HCT116 (cell line): ENCODE measurements at regions not wholly inside any gene's neighbourhood (a gene's known extent, or its start where the extent isn't known, plus 50 kb on each side); places are given as distances from the start of the nearest gene placed in this dataset.

Source experiments
- ATAC-seq: fragments of 200-7000 bp; cut with Tn5 transposase; 2 replicates; pipeline ENCODE4 v1.9.1; 2020; ENCODE audit warnings: mild to moderate bottlenecking, moderate library complexity
- BruUV-seq: library from RNA; stranded (reverse); fragments of 400-500 nt; replicated peaks from 2 replicates; lab custom pipeline; 2021; lab: Mats Ljungman, UMichigan
- CTCF ChIA-PET: fragments of 300-600 bp; sonication (Branson Sonifier 250); formaldehyde crosslinking; loops from one replicate; lab custom pipeline; 2021; ENCODE audit warnings: antibody characterized with exemption; lab: Charles Lee
- POLR2A ChIA-PET: fragments of 300-600, 350-600 bp; sonication (Branson Sonifier 250); formaldehyde crosslinking; loops from one replicate; lab custom pipeline; 2021; ENCODE audit warnings: antibody characterized with exemption; lab: Charles Lee
- RAD21 ChIA-PET, 2 experiments: fragments of 300-600 bp; sonication (Branson Sonifier 250); formaldehyde crosslinking; loops; one replicate each; lab custom pipeline; 2023; ENCODE audit warnings: low total read pairs in 2 of 2; ENCODE audit not compliant: uncharacterized antibody in 2 of 2, unreplicated experiment in 2 of 2, low non-redundant PET in 1 of 2; lab: Charles Lee
- DNase-seq: peaks from one replicate; pipeline ENCODE4 v3.0.0-alpha.2; 2010; ENCODE audit warnings: low read depth, low spot score
- H2AFZ ChIP-seq: fragments of 200-600 bp; shearing (Covaris generic), sonication (generic); 2 replicates; pipeline ENCODE4 v1.6.1; 2017; ENCODE audit warnings: low read depth, mixed run types, mixed read lengths, antibody characterized with exemption, low read length; ENCODE audit not compliant: poor library complexity, severe bottlenecking
- H3K27ac ChIP-seq: 2 replicates; pipeline ENCODE4 v1.5.1; 2012; ENCODE audit warnings: low read depth, low read length
- H3K27me3 ChIP-seq: fragments of 200-600 bp; sonication (generic); 2 replicates; pipeline ENCODE4 v1.6.1; 2016; ENCODE audit warnings: mixed run types, low read length, mixed read lengths; ENCODE audit not compliant: insufficient read depth
- H3K36me3 ChIP-seq, 2 experiments: fragments of 200-500 bp in 1 of 2; fragments of 200-600 bp in 1 of 2; sonication (Bioruptor generic) in 1 of 2; sonication (generic) in 1 of 2; 2 replicates each; pipeline versions ENCODE4 v1.5.1 to v1.6.1; 2014 to 2016; ENCODE audit warnings: low read length in 2 of 2, inconsistent platforms in 1 of 2, mixed read lengths in 1 of 2, mixed run types in 1 of 2; ENCODE audit not compliant: insufficient read depth in 2 of 2, control insufficient read depth in 1 of 2
- H3K4me1 ChIP-seq, 2 experiments: fragments of 200-600 bp in 1 of 2; sonication (generic) in 1 of 2; 2 replicates each; pipeline versions ENCODE4 v1.5.1 to v1.6.1; 2012 to 2017; ENCODE audit warnings: low read length in 2 of 2, inconsistent platforms in 1 of 2, mild to moderate bottlenecking in 1 of 2, mixed read lengths in 1 of 2, mixed run types in 1 of 2, moderate library complexity in 1 of 2; ENCODE audit not compliant: insufficient read depth in 2 of 2, control insufficient read depth in 1 of 2
- H3K4me2 ChIP-seq: fragments of 200-600 bp; sonication (generic); 2 replicates; pipeline ENCODE4 v1.6.1; 2017; ENCODE audit warnings: mixed run types, low read length, mixed read lengths
- H3K4me3 ChIP-seq, 2 experiments: fragments of 200-600 bp in 1 of 2; sonication (generic) in 1 of 2; replicated peaks in 1 of 2; 2 replicates each; pipeline ENCODE4 v1.5.1; 2011 to 2016; ENCODE audit warnings: low read length in 2 of 2, control low read depth in 1 of 2, low read depth in 1 of 2, mild to moderate bottlenecking in 1 of 2, mixed read lengths in 1 of 2, mixed run types in 1 of 2
- H3K79me2 ChIP-seq: fragments of 200-600 bp; sonication (generic); 2 replicates; pipeline ENCODE4 v1.6.1; 2017; ENCODE audit warnings: mild to moderate bottlenecking, mixed run types, low read length, moderate library complexity, mixed read lengths; ENCODE audit not compliant: insufficient read depth
- H3K9ac ChIP-seq: fragments of 200-600 bp; sonication (generic); 2 replicates; pipeline ENCODE4 v1.6.1; 2016; ENCODE audit warnings: low read length, mixed read lengths
- H3K9me2 ChIP-seq: fragments of 200-600 bp; sonication (generic), shearing (Covaris generic); 2 replicates; pipeline ENCODE4 v1.6.1; 2017; ENCODE audit warnings: mixed run types, mild to moderate bottlenecking, moderate library complexity; ENCODE audit not compliant: insufficient read depth
- H3K9me3 ChIP-seq, 2 experiments: fragments of 200-500 bp in 1 of 2; fragments of 200-600 bp in 1 of 2; sonication (Bioruptor generic) in 1 of 2; sonication (generic) in 1 of 2; 2 replicates each; pipeline ENCODE4 v1.6.1; 2014 to 2017; ENCODE audit warnings: low read length in 2 of 2, mixed read lengths in 2 of 2, inconsistent platforms in 1 of 2, low read depth in 1 of 2, mild to moderate bottlenecking in 1 of 2, mixed run types in 1 of 2, moderate library complexity in 1 of 2; ENCODE audit not compliant: control insufficient read depth in 1 of 2, insufficient read depth in 1 of 2
- H4K20me1 ChIP-seq: fragments of 200-600 bp; sonication (generic), shearing (Covaris generic); 2 replicates; pipeline ENCODE4 v1.6.1; 2017; ENCODE audit warnings: mixed run types, mild to moderate bottlenecking, moderate library complexity; ENCODE audit not compliant: insufficient read depth
- CBX3 ChIP-seq: IDR thresholded peaks from 2 replicates; pipeline ENCODE4 v1.6.1; 2012; ENCODE audit warnings: low read depth
- ELF1 ChIP-seq: IDR thresholded peaks from 2 replicates; pipeline ENCODE4 v1.6.1; 2012; ENCODE audit warnings: low read depth, borderline replicate concordance
- EZH2 ChIP-seq: fragments of 200-600 bp; sonication (generic); IDR thresholded peaks from 2 replicates; pipeline ENCODE4 v1.6.1; 2017; ENCODE audit warnings: antibody characterized with exemption, mixed run types
- EZH2phosphoT487 ChIP-seq: fragments of 200-600 bp; IDR thresholded peaks from 2 replicates; pipeline ENCODE4 v1.6.1; 2018; ENCODE audit warnings: antibody characterized with exemption, borderline replicate concordance
- FOSL1 ChIP-seq: IDR thresholded peaks from 2 replicates; pipeline ENCODE4 v1.6.1; 2012; ENCODE audit warnings: low read depth
- JUND ChIP-seq: IDR thresholded peaks from 2 replicates; pipeline ENCODE4 v1.6.1; 2012
- POLR2AphosphoS5 ChIP-seq: IDR thresholded peaks from 2 replicates; pipeline ENCODE4 v1.6.1; 2011; ENCODE audit warnings: mild to moderate bottlenecking, low read depth, low read length, moderate library complexity
- RAD21 ChIP-seq: IDR thresholded peaks from 2 replicates; pipeline ENCODE4 v1.6.1; 2012; ENCODE audit warnings: low read depth, mild to moderate bottlenecking
- SIN3A ChIP-seq: IDR thresholded peaks from 2 replicates; pipeline ENCODE4 v1.6.1; 2012; ENCODE audit warnings: low read depth
- SRF ChIP-seq: IDR thresholded peaks from 2 replicates; pipeline ENCODE4 v1.6.1; 2012; ENCODE audit warnings: low read depth
- TCF7L2 ChIP-seq: IDR thresholded peaks from 2 replicates; pipeline ENCODE4 v1.7.0; 2011; ENCODE audit warnings: borderline replicate concordance, inconsistent platforms; ENCODE audit not compliant: insufficient read depth, insufficient read length; ENCODE audit errors: extremely low read depth
- YY1 ChIP-seq: IDR thresholded peaks from 2 replicates; pipeline ENCODE4 v1.6.1; 2011; ENCODE audit warnings: low read length, low read depth, moderate library complexity, mild to moderate bottlenecking; ENCODE audit not compliant: insufficient replicate concordance; ENCODE audit errors: extremely low read depth
- ZFX ChIP-seq: fragments of 450-650 bp; IDR thresholded peaks from 2 replicates; pipeline ENCODE4 v1.6.1; 2017
- ZNF274 ChIP-seq: fragments of 200-500 bp; sonication (Bioruptor generic); IDR thresholded peaks from 2 replicates; pipeline ENCODE4 v1.6.1; 2014; ENCODE audit warnings: mild to moderate bottlenecking, low read depth, low read length, inconsistent platforms
- intact Hi-C: fragments of 100-400 bp; cut with micrococcal nuclease; formaldehyde crosslinking; loops from 2 replicates; pipeline ENCODE4 v1.10.0; 2022
- TF ChIP-seq, protein P1 (sequence below), 3 experiments: fragments of 200-600 bp in 1 of 3; sonication (generic) in 1 of 3; IDR thresholded peaks in 2 of 3; conservative IDR thresholded peaks in 1 of 3; 2 replicates each; pipeline ENCODE4 v1.5.1; 2012 to 2017; ENCODE audit warnings: low read depth in 2 of 3, low read length in 2 of 3, antibody characterized with exemption in 1 of 3, borderline replicate concordance in 1 of 3, control low read depth in 1 of 3, mild to moderate bottlenecking in 1 of 3, mixed read lengths in 1 of 3, mixed run types in 1 of 3, moderate library complexity in 1 of 3; ENCODE audit not compliant: insufficient read depth in 1 of 3
- TF ChIP-seq, protein P2 (sequence below): IDR thresholded peaks from 2 replicates; pipeline ENCODE4 v1.6.1; 2011; ENCODE audit warnings: mild to moderate bottlenecking, low read length, moderate library complexity; ENCODE audit not compliant: insufficient replicate concordance; ENCODE audit errors: extremely low read depth

DNA sequence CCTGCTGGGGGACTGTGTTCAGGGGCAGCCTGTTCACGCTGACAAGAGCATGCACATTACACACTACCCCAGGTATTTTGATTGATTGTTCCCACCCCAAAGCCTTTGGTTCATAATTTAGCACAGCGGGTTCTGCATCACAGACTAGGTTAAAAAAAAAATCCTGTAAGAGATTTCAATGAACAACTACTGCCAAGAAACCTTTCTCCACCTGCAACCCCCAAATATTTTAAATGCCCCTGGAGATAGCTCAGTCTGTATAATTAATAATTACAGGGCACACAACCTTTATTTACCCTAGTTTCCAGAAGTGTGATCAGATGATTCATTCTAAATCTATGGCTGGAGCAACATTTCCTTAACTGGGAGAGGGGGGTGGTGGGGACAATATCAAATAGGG, 87.6 kb downstream of the NR2F2 start:
- intact Hi-C loops, result no loop called here
- no peak for ATAC-seq
- Histone ChIP-seq H3K27ac (no peak overlapping the region), H3K4me1 (no peaks in the 10 kb centered on the region), H3K9me3 (no peaks in the 10 kb centered on the region), H2AFZ (no peak overlapping the region), H3K79me2 (no peaks in the 10 kb centered on the region), H3K4me3 (no peak overlapping the region), H3K27me3 (peaks cover 74% of the 10 kb centered on the region), H3K9me2 (no peaks in the 10 kb centered on the region), H3K9ac (no peak overlapping the region), H3K4me2 (no peak overlapping the region), H4K20me1 (no peaks in the 10 kb centered on the region), H3K36me3 (no peaks in the 10 kb centered on the region)
- no TSS peak for BruUV-seq
- DNase-seq, result no peak
- CTCF ChIA-PET, result no interaction called here
- POLR2A ChIA-PET, result no interaction called here
- RAD21 ChIA-PET, result no interaction called here
- TF ChIP-seq EZH2 (no peak), CBX3 (no peak), RAD21 (no peak), EZH2phosphoT487 (no peak), POLR2AphosphoS5 (no peak), SRF (no peak), ELF1 (no peak), SIN3A (no peak), ZNF274 (no peak), FOSL1 (no peak), JUND (no peak)
- TF ChIP-seq, all 23 proteins: peak for 0

DNA sequence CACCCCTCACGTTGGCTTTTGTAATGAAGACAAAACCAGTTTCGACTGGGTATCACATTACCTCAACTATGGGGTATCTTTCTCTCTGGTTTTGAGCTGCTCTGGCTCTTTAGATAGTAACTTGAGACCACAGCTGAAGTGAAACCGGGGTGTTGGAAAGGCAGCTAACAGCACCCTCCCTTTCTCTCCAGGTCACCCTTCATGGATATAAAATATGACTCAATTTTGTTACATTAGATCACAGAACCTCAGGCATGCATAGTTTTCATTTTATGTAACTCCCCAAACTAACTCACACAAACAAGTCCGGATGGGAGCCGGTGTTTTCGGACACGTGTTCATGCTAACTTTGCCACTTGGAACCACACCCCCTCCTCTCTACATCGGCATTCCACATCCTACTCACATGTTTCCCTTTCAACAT, 90.7 kb downstream of the NR2F2 start:
- DNase-seq (no peak), ATAC-seq (no peak)
- Histone ChIP-seq H3K36me3 (no peaks in the 10 kb centered on the region), H4K20me1 (no peaks in the 10 kb centered on the region), H3K4me3 (no peak overlapping the region), H3K9ac (no peak overlapping the region), H3K79me2 (no peaks in the 10 kb centered on the region), H3K9me3 (no peaks in the 10 kb centered on the region), H3K27ac (no peak overlapping the region), H3K4me2 (no peak overlapping the region), H2AFZ (no peak overlapping the region), H3K9me2 (no peaks in the 10 kb centered on the region), H3K27me3 (peaks cover 88% of the 10 kb centered on the region), H3K4me1 (no peaks in the 10 kb centered on the region)
- CTCF ChIA-PET, result interaction anchor here (1.1 kb wide), 1 partner anchor 94 kb away, joined by 3 read pairs; no protein-coding TSS in a partner anchor
- intact Hi-C loops, result loop anchor here (5.0 kb wide), 1 partner anchor 1894 kb away; no protein-coding TSS in a partner anchor
- POLR2A ChIA-PET, result no interaction called here
- no TSS peak for BruUV-seq
- RAD21 ChIA-PET, result no interaction called here
- no peak for TF ChIP-seq SRF
- TF ChIP-seq TCF7L2, result no peak
- TF ChIP-seq, protein P1, sequence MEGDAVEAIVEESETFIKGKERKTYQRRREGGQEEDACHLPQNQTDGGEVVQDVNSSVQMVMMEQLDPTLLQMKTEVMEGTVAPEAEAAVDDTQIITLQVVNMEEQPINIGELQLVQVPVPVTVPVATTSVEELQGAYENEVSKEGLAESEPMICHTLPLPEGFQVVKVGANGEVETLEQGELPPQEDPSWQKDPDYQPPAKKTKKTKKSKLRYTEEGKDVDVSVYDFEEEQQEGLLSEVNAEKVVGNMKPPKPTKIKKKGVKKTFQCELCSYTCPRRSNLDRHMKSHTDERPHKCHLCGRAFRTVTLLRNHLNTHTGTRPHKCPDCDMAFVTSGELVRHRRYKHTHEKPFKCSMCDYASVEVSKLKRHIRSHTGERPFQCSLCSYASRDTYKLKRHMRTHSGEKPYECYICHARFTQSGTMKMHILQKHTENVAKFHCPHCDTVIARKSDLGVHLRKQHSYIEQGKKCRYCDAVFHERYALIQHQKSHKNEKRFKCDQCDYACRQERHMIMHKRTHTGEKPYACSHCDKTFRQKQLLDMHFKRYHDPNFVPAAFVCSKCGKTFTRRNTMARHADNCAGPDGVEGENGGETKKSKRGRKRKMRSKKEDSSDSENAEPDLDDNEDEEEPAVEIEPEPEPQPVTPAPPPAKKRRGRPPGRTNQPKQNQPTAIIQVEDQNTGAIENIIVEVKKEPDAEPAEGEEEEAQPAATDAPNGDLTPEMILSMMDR (IDR thresholded peaks at IDR 0.05 in 2 of 3, conservative IDR thresholded peaks at IDR 0.05 in 1 of 3; ENCODE audit: borderline replicate concordance in 1 of 3, insufficient read depth in 1 of 3, low read depth in 2 of 3, low read length in 2 of 3), result no peak
- TF ChIP-seq FOSL1, result no peak
- TF ChIP-seq POLR2AphosphoS5, result no peak
- TF ChIP-seq, protein P2, sequence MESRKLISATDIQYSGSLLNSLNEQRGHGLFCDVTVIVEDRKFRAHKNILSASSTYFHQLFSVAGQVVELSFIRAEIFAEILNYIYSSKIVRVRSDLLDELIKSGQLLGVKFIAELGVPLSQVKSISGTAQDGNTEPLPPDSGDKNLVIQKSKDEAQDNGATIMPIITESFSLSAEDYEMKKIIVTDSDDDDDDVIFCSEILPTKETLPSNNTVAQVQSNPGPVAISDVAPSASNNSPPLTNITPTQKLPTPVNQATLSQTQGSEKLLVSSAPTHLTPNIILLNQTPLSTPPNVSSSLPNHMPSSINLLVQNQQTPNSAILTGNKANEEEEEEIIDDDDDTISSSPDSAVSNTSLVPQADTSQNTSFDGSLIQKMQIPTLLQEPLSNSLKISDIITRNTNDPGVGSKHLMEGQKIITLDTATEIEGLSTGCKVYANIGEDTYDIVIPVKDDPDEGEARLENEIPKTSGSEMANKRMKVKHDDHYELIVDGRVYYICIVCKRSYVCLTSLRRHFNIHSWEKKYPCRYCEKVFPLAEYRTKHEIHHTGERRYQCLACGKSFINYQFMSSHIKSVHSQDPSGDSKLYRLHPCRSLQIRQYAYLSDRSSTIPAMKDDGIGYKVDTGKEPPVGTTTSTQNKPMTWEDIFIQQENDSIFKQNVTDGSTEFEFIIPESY, result no peak
- TF ChIP-seq JUND, result no peak
- TF ChIP-seq SIN3A, result no peak
- no peak for TF ChIP-seq ZFX
- no peak for TF ChIP-seq YY1
